H1 (cell line): ENCODE measurements at regions not wholly inside any gene's neighbourhood (a gene's known extent, or its start where the extent isn't known, plus 50 kb on each side); places are given as distances from the start of the nearest gene placed in this dataset.
A peak's percentile ranks its signal among the peaks of the same experiment; 100 is the strongest.

Experiments used
- CTCF ChIP-seq, 3 experiments: IDR thresholded peaks; 1 replicate in 2 of 3; 2 replicates in 1 of 3; pipeline versions ENCODE4 v1.5.1 to v1.6.1; 2011; ENCODE audit warnings: low read length in 3 of 3, mild to moderate bottlenecking in 3 of 3, inconsistent platforms in 2 of 3, low read depth in 1 of 3, moderate library complexity in 1 of 3; ENCODE audit not compliant: insufficient read depth in 1 of 3; ENCODE audit errors: control extremely low read depth in 1 of 3
- EZH2 ChIP-seq: fragments of 200-600 bp; sonication (generic); IDR thresholded peaks from 2 replicates; pipeline ENCODE4 v1.7.1; 2012; ENCODE audit warnings: low read depth, mild to moderate bottlenecking, moderate library complexity, low read length, inconsistent platforms; ENCODE audit not compliant: severe bottlenecking
- NRF1 ChIP-seq: IDR thresholded peaks from 2 replicates; pipeline ENCODE4 v1.6.1; 2011; ENCODE audit warnings: mild to moderate bottlenecking, low read depth, low read length, improper control_type of control experiment
- POLR2A ChIP-seq, 2 experiments: IDR thresholded peaks; 1 replicate in 1 of 2; 2 replicates in 1 of 2; pipeline ENCODE4 v1.6.1; 2011; ENCODE audit warnings: low read depth in 2 of 2, low read length in 2 of 2, mild to moderate bottlenecking in 2 of 2; ENCODE audit errors: control extremely low read depth in 1 of 2
- POLR2AphosphoS5 ChIP-seq: IDR thresholded peaks from 2 replicates; pipeline ENCODE4 v1.6.1; 2011; ENCODE audit warnings: low read depth, low read length
- TCF12 ChIP-seq: IDR thresholded peaks from 2 replicates; pipeline ENCODE4 v1.6.1; 2011; ENCODE audit warnings: low read depth, mild to moderate bottlenecking, low read length
- ZNF274 ChIP-seq: IDR thresholded peaks from 2 replicates; pipeline ENCODE4 v1.7.0; 2012; ENCODE audit warnings: low read length, borderline replicate concordance; ENCODE audit errors: extremely low read depth
- TF ChIP-seq, protein P1 (sequence below): IDR thresholded peaks from 2 replicates; pipeline ENCODE4 v1.6.1; 2012; ENCODE audit warnings: inconsistent platforms

DNA sequence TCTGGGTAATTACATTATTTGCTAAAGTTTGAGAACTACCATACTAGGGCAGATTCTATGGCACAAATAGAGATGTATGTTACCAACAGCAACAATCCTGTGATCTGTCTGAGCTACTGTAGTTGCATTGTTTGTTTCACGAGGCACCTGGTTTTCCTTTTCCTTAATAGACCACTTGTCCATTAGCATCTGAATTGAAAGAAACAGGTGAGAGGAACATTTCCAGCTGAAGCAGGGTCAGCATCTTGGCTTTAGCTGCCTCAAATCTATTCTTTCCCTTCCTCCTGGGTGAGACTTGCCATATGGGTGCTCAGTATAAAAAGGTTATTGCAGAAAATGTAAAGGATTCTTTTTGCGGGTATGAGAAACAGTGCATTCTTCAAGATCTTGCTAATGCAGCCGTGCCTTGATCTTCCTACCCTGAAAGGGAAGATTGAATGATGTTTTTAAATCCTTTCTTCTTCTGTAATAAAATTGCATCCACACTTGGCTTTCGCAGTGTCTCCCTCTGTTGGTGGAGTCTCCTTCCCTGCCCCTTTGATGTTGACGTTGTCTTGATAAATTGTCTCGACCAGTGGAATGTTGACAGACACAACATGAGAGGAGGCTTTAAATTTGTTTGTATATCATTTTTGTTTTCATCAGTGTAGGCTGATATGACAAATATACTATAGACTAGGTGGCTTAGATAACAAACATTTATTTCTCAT lies 118.0 kb upstream of the BRINP1 start:
- TF ChIP-seq CTCF (IDR thresholded peaks at IDR 0.05; ENCODE audit: control extremely low read depth in 1 of 3, insufficient read depth in 1 of 3, low read depth in 1 of 3, low read length in 3 of 3) (peak; percentile 31 to 57 (median 47)), NRF1 (no peak), EZH2 (no peak), POLR2A (IDR thresholded peaks at IDR 0.05; ENCODE audit: control extremely low read depth in 1 of 2, low read depth in 2 of 2, low read length in 2 of 2) (no peak), TCF12 (0 out of 2 replicates have a peak, but pooled peaks have one; percentile 34), ZNF274 (no peak), POLR2AphosphoS5 (no peak)
- TF ChIP-seq, protein P1, sequence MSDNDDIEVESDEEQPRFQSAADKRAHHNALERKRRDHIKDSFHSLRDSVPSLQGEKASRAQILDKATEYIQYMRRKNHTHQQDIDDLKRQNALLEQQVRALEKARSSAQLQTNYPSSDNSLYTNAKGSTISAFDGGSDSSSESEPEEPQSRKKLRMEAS = no peak
